Epidermal melanocyte (primary cell): ENCODE measurements at regions not wholly inside any gene's neighbourhood (a gene's known extent, or its start where the extent isn't known, plus 50 kb on each side); places are given as distances from the start of the nearest gene placed in this dataset.
A peak's percentile ranks its signal among the peaks of the same experiment; 100 is the strongest.

Experiments
- DNase-seq: peaks from one replicate; pipeline ENCODE4 v3.0.0; 2011; ENCODE audit warnings: low spot score; ENCODE audit not compliant: insufficient read length

GRCh38 chr3:111311709-111312235 lies 230.2 kb upstream of the CD96 start:
- no peak for DNase-seq

- DNase-seq: no peak
These were observed 227.7 kb upstream of the CD96 start for GRCh38 chr3:111314181-111314873.

GRCh38 chr3:111314898-111315297 lies 227.1 kb upstream of the CD96 start:
- DNase-seq: no peak

GRCh38 chr3:111315930-111316587 lies 225.9 kb upstream of the CD96 start:
- DNase-seq: no peak

- DNase-seq: no peak
These were observed 223.7 kb upstream of the CD96 start for GRCh38 chr3:111318289-111318688.

- no peak for DNase-seq
These were observed 222.4 kb upstream of the CD96 start for GRCh38 chr3:111319598-111319997.

GRCh38 chr3:111321786-111322185 lies 220.2 kb upstream of the CD96 start:
- DNase-seq: no peak

GRCh38 chr3:111323019-111323418 lies 219.0 kb upstream of the CD96 start:
- DNase-seq: no peak

GRCh38 chr3:111324151-111324550 lies 217.8 kb upstream of the CD96 start:
- DNase-seq: no peak

- no peak for DNase-seq
These were observed 217.4 kb upstream of the CD96 start for GRCh38 chr3:111324645-111325044.

- DNase-seq: no peak
These were observed 216.8 kb upstream of the CD96 start for GRCh38 chr3:111325160-111325718.

GRCh38 chr3:111326144-111326995 lies 215.6 kb upstream of the CD96 start:
- no peak for DNase-seq

GRCh38 chr3:111331306-111331705 lies 210.7 kb upstream of the CD96 start:
- DNase-seq: no peak

- DNase-seq: no peak
These were observed 210.1 kb upstream of the CD96 start for GRCh38 chr3:111331912-111332311.

GRCh38 chr3:111332488-111333080 lies 209.4 kb upstream of the CD96 start:
- no peak for DNase-seq

GRCh38 chr3:111333642-111334041 lies 208.4 kb upstream of the CD96 start:
- no peak for DNase-seq

GRCh38 chr3:111335512-111336303 lies 206.3 kb upstream of the CD96 start:
- DNase-seq: no peak

GRCh38 chr3:111336511-111336910 lies 205.5 kb upstream of the CD96 start:
- DNase-seq: no peak

- DNase-seq: peak; percentile 51
These were observed 203.8 kb upstream of the CD96 start for GRCh38 chr3:111338059-111338698.

- DNase-seq: no peak
These were observed 203.0 kb upstream of the CD96 start for GRCh38 chr3:111339017-111339416.
